Adrenal gland (tissue), 5 donors: ENCODE measurements at regions not wholly inside any gene's neighbourhood (a gene's known extent, or its start where the extent isn't known, plus 50 kb on each side); places are given as distances from the start of the nearest gene placed in this dataset.

Experiments
- CTCF ChIP-seq, 6 experiments: fragments of 450-650 bp in 4 of 6; fragments of 200-600 bp in 2 of 6; sonication (generic) in 1 of 6; IDR thresholded peaks; 1 replicate in 5 of 6; 2 replicates in 1 of 6; pipeline versions ENCODE4 v1.5.1 to v1.8.0; 2016 to 2021; ENCODE audit warnings: antibody characterized with exemption in 6 of 6, mild to moderate bottlenecking in 2 of 6, moderate library complexity in 1 of 6
- POLR2A ChIP-seq, 2 donors: fragments of 450-650 bp; IDR thresholded peaks; one replicate each; pipeline ENCODE4 v1.6.1; 2017; ENCODE audit warnings: antibody characterized with exemption in 2 of 2, mild to moderate bottlenecking in 2 of 2, moderate library complexity in 1 of 2
- donor health status: DM: no; HTN: no; CAD: no.

GRCh38 chr2:35522450-35522849, 833.1 kb upstream of the CRIM1 start:
- TF ChIP-seq CTCF (IDR thresholded peaks at IDR 0.05) (no peak), POLR2A (IDR thresholded peaks at IDR 0.05) (no peak)
